ENCODE measurements at regions not wholly inside any gene's neighbourhood (a gene's known extent, or its start where the extent isn't known, plus 50 kb on each side); places are given as distances from the start of the nearest gene placed in this dataset.

- DNase-seq, result no peak
Observed at GRCh38 chr13:106029676-106030290, 505.7 kb downstream of the EFNB2 start.

DNA sequence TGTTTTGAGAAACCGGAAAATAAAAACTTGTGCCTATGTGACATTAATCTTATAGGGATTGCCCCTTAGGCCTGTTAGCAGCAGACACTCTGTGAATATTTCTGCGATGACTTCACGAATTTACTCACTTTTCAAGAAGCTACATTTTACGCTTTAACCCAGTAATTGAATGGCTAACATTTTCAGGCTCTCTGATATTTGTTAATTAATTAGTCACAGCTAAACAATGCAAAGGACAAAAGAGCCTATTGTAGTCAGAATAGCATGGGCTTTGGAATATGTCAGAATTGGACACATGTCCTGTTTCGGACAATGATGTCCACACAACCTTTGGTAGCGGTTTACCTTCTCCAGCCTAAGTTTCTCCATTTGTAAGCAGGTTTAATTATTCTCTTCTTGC, 506.6 kb downstream of the EFNB2 start:
- DNase-seq, result no peak

DNA sequence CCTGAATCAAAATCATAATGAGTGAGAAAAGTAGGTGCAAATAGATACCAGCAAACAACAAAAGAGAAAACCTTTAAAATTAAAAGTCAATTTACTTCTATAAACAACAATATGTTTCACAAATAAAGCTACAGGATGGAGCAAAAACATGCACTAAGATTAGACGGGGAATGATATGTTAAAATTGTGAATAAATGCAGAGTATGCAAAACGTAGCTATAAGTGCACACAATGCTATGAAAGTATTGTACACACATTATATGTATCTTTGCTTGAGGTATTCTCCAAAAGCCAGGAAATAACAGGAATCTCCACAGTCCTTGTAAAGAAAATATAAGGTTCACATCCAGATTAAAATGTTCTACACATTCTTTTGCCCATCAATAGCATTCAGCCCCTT, 523.9 kb downstream of the EFNB2 start:
- no peak for DNase-seq

- DNase-seq, result no peak
Observed at GRCh38 chr13:106010836-106011235, 524.6 kb downstream of the EFNB2 start.

- no peak for DNase-seq
Observed at GRCh38 chr13:106008540-106008939, 526.9 kb downstream of the EFNB2 start.

- no peak for DNase-seq
Observed at GRCh38 chr13:106007156-106007555, 528.3 kb downstream of the EFNB2 start.

- DNase-seq, result peak in 1 of 3 experiments; percentile 33
Observed at GRCh38 chr13:106003651-106004050, 531.8 kb downstream of the EFNB2 start.

DNA sequence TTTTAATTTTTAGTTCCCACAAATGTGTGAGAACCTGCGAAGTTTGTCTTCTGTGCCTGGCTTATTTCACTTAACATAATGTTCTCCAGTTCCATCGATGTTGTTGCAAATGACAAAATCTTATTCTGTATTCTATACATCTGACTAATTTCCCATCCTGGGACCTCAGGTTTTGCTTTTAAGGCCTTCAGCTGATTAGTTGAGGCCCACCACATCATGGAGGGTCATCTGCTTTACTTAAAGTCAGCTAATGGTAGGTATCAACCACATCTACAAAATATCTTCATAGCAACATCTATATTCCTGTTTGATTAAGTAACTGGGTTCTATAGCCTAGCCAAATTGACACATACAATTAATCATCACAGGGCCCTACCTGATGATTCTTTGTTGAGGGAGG, 534.0 kb downstream of the EFNB2 start:
- no peak for DNase-seq

GRCh38 chr13:105997581-105998550, 537.6 kb downstream of the EFNB2 start:
- no peak for DNase-seq

GRCh38 chr13:105996391-105997025, 539.0 kb downstream of the EFNB2 start:
- DNase-seq, result no peak

- no peak for DNase-seq
Observed at GRCh38 chr13:105994340-105994739, 541.1 kb downstream of the EFNB2 start.

DNA sequence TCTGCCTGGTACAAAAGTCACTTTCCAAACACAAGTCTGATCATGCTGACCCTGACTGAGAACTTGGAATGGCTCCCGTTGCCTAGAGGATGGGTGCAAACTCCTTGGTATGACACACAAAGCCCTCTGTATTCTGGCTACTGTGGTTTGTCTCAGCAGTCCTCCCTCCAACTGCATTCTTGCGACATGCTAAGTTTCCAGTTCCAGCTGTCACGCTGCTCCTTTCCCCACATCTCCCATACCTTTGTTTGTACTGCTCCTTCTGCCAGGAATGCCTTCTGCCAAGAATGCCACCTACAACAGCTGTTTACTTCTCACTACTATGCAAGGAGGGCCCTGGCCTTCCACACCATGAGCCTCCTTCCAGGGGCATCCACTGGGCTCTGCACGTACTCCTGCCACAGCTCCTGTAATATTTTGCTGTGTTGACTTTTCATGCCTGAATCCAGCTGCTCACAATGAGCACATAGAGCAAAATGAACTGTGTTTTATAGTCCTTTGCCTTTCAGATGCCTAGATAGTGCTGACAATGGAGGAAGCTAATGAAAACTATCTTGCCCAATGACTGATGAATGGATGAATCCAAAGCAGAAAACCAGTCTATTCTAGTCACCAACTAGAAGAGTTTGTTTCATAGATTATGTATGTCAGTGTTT, 543.7 kb downstream of the EFNB2 start:
- no peak for DNase-seq

GRCh38 chr13:105991131-105991530, 544.3 kb downstream of the EFNB2 start:
- DNase-seq, result no peak

GRCh38 chr13:105990256-105990958, 545.1 kb downstream of the EFNB2 start:
- DNase-seq, result no peak

DNA sequence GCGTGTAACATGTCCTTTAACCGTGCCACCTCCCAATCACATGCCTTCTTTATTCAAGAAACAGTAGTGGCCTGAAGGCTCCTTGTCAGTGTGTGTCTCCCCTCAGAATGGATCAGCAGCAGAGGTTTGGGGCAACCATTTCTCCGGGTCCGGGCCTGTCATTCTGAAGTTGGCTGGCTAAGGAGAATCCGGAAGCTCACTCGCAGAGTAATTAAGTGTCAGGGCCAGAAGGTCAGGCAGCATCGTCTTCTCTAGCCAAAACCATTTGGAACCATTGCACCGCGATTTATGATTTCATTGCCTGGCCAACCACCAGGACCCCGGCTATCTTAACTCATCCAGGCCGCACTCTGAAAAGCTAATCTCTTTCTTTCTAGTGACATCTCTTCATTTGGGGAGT, 550.8 kb downstream of the EFNB2 start:
- DNase-seq, result no peak

DNA sequence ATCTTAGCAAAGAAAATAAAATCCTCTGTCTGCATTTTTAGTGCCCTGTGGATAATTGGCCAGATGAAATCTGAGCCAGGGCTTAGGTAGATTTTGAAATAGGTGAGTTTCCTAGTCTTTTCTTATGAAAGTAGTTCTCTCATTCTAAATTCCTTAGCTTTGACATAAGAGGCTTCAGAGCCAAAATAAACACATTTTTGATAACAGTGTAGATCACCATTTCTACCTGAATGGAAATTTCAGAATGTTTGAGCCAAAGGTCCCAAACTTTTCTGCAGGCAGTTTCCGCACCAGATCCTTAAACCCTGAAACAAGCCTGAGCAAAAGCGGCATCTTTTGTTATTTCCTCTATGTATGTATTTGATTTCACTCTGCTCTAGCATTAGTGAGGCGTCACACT, 551.2 kb downstream of the EFNB2 start:
- DNase-seq, result no peak

DNA sequence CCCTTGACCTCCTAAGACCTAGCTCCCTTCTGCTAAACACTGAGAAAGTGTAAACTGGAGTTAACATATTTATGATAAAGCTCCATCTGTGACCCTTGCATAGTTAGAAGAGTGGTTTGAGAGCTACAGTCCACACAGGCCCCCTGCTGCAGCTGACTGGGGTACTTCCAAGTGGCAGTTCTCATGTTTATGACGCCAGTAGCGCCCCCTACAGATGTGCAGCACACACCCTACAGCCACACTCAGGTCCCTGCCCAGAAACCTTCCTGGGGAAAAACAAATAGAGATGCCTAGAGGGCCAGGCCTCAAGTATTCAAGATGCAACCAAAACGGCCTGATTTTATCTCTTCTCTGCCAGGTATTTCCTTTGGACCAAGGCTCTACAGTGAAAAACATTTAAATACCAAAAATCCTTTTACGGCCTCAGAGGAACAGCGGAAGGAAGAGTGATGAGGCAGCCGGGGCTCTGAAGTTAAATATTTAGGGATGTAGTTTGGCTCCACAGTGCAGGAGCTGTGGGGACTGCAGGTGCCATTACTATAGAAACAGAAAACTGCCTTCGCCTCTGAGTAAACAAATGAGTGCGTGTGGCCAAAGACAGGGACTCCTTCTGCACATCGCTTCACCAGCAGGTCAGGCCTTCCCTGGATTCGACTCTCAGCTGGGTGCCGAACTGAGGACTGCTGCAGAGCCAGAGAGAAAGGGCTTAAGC, 553.1 kb downstream of the EFNB2 start:
- DNase-seq, result peak in 2 of 3 experiments; percentile 15 to 53

DNA sequence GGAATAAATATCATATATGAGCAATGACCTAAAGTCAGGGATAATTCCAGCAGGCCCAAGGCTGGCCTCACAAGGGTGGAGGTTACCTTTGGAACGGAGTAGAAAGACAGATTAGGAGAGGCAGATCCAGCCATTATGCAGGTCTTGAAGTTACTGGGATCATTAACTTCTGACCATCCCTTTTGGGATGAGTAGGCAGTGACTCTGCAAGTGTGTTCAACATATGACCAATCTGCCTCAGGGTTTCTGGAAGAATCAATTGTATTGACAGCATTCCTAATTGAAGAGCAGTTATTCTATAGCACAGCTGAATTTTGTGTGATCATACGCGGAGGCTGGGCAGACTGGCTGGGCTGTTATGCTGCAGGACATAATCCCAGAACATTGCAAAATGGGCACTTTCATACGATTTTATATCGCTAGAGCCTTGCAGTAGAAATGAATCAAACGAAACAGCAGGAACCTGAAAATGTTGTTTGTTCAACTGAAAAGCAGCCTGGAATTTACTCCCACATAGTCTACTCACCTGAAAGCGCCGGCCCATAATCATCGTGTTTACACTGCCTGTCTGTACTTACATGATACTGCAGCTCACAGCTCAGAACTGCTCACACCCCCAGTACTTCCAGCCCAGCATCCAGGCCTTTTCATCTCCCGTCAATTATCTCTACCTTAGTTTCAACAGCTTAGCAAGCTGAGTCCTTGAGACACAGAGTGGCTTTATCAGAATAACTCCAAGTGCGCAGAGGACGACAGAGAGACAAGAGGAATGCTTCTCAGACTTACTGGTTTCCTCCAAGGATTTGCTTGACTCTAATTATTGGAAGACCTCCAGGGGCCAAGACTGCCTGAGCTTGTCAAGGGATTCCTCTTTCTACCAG, 556.1 kb downstream of the EFNB2 start:
- DNase-seq, result peak; percentile 47 to 94 (median 80)

DNA sequence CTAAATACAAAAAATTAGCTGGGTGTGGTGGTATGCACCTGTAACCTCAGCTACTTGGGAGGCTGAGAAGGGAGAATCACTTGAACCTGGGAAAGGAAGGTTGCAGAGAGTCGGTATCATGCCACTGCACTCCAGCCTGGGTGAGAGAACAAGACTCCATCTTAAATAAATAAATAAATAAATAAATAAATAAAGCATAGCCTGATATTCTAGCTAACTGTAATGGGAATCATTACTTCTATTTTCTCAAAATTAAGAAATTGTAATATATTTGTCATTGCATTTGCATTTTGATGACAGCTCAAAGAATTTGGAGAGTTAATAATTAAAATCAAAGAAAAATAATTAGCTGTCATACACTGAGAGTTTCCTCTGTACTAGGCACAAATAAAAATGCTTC, 561.1 kb downstream of the EFNB2 start:
- no peak for DNase-seq

GRCh38 chr13:105972811-105973590, 562.5 kb downstream of the EFNB2 start:
- DNase-seq, result peak in 1 of 3 experiments; percentile 38

Data from NCI-H1417 (cell line).